HepG2 (cell line): ENCODE measurements at regions not wholly inside any gene's neighbourhood (a gene's known extent, or its start where the extent isn't known, plus 50 kb on each side); places are given as distances from the start of the nearest gene placed in this dataset.

Experiments used
- ATAC-seq: fragments of 200-7000 bp; cut with Tn5 transposase; 3 replicates; pipeline ENCODE4 v1.9.1; 2020; ENCODE audit warnings: mild to moderate bottlenecking, moderate library complexity
- BruUV-seq: library from RNA; stranded (reverse); fragments of 400-500 nt; replicated peaks from 2 replicates; lab custom pipeline; 2021; lab: Mats Ljungman, UMichigan
- CTCF ChIA-PET: fragments of 300-600 bp; formaldehyde crosslinking; extraction: SDS; loops from one replicate; lab custom pipeline; 2021; ENCODE audit warnings: low total read pairs, inconsistent platforms, low intra/inter-chr PET ratio; lab: Yijun Ruan, JAX
- POLR2A ChIA-PET: fragments of 350-600 bp; sonication (Branson Sonifier 250); formaldehyde crosslinking; loops from one replicate; lab custom pipeline; 2020; ENCODE audit warnings: antibody characterized with exemption, inconsistent platforms; lab: Yijun Ruan, JAX
- DNase-seq: peaks from one replicate; pipeline ENCODE4 v3.0.0-alpha.2; 2015; ENCODE audit warnings: low spot score
- FAIRE-seq: peaks from 3 replicates; lab custom pipeline; 2011; peaks lifted over from hg19 to GRCh38; lab: Jason Lieb, UNC
- H2AFZ ChIP-seq: one replicate; pipeline ENCODE4 v1.6.1; 2011; ENCODE audit warnings: low read length, inconsistent platforms
- H3K27ac ChIP-seq: fragments of 300-600 bp; 3 replicates; pipeline ENCODE4 v1.8.0; 2011; ENCODE audit warnings: mixed run types, mild to moderate bottlenecking, mixed read lengths, low read length, inconsistent platforms; ENCODE audit not compliant: insufficient read depth; ENCODE audit errors: extremely low read length
- H3K27me3 ChIP-seq, 2 experiments: fragments of 200-600 bp in 1 of 2; 2 replicates in 1 of 2; 3 replicates in 1 of 2; pipeline versions ENCODE4 v1.6.0 to v1.8.0; 2011; ENCODE audit warnings: low read length in 2 of 2, mild to moderate bottlenecking in 2 of 2, moderate library complexity in 2 of 2, inconsistent platforms in 1 of 2; ENCODE audit not compliant: insufficient read depth in 2 of 2, control insufficient read depth in 1 of 2
- H3K36me3 ChIP-seq, 2 experiments: fragments of 200-600 bp in 1 of 2; replicated peaks in 1 of 2; 2 replicates in 1 of 2; 3 replicates in 1 of 2; pipeline versions ENCODE4 v1.5.1 to v1.8.0; 2011; ENCODE audit warnings: low read length in 2 of 2, inconsistent platforms in 1 of 2; ENCODE audit not compliant: insufficient read depth in 2 of 2, control insufficient read depth in 1 of 2
- H3K4me1 ChIP-seq: 2 replicates; pipeline ENCODE4 v1.5.1; 2012; ENCODE audit warnings: low read length, inconsistent platforms; ENCODE audit not compliant: insufficient read depth
- H3K4me2 ChIP-seq: 2 replicates; pipeline ENCODE4 v1.6.0; 2011; ENCODE audit warnings: low read depth, low read length, inconsistent platforms
- H3K4me3 ChIP-seq, 3 experiments: fragments of 200-600 bp in 1 of 3; sonication (generic), shearing (Covaris generic) in 1 of 3; replicated peaks in 1 of 3; 2 replicates each; pipeline ENCODE4 v1.5.1; 2011 to 2016; ENCODE audit warnings: low read length in 3 of 3, inconsistent platforms in 2 of 3, low read depth in 2 of 3, mild to moderate bottlenecking in 2 of 3, control low read depth in 1 of 3, mixed read lengths in 1 of 3; ENCODE audit not compliant: insufficient read depth in 1 of 3
- H3K79me2 ChIP-seq: one replicate; pipeline ENCODE4 v1.6.1; 2011; ENCODE audit warnings: low read length, inconsistent platforms; ENCODE audit not compliant: insufficient read depth
- H3K9ac ChIP-seq: 2 replicates; pipeline ENCODE4 v1.6.0; 2011; ENCODE audit warnings: mild to moderate bottlenecking, low read depth, low read length, inconsistent platforms; ENCODE audit not compliant: insufficient read depth
- H3K9me3 ChIP-seq: 2 replicates; pipeline ENCODE4 v1.5.1; 2012; ENCODE audit warnings: mild to moderate bottlenecking, low read length
- H4K20me1 ChIP-seq: 2 replicates; pipeline ENCODE4 v1.6.0; 2011; ENCODE audit warnings: inconsistent platforms, mild to moderate bottlenecking, low read length, moderate library complexity; ENCODE audit not compliant: insufficient read depth
- AFF4 ChIP-seq: sonication (generic); formaldehyde crosslinking; IDR thresholded peaks from 2 replicates; pipeline ENCODE4 v1.4.0; 2020; ENCODE audit warnings: missing genetic modification reagents
- FOXK2 ChIP-seq: fragments of 450-650 bp; IDR thresholded peaks from 2 replicates; pipeline ENCODE4 v1.6.1; 2016
- FOXP1 ChIP-seq, 2 experiments: fragments of 450-650 bp in 1 of 2; IDR thresholded peaks; 2 replicates each; pipeline ENCODE4 v1.6.1; 2017 to 2018; ENCODE audit warnings: antibody characterized with exemption in 1 of 2
- NRL ChIP-seq: sonication (generic); formaldehyde crosslinking; IDR thresholded peaks from 2 replicates; pipeline ENCODE4 v1.5.0; 2020; ENCODE audit warnings: missing genetic modification reagents, mild to moderate bottlenecking, moderate library complexity, borderline replicate concordance
- PTBP1 ChIP-seq: fragments of 200-400 bp; formaldehyde crosslinking; IDR thresholded peaks from 2 replicates; pipeline ENCODE4 v1.6.1; 2018; ENCODE audit warnings: low read length, low read depth; ENCODE audit not compliant: poor library complexity, severe bottlenecking
- SCMH1 ChIP-seq: sonication (generic); formaldehyde crosslinking; IDR thresholded peaks from 2 replicates; pipeline ENCODE4 v1.9.0; 2021; ENCODE audit warnings: missing genetic modification reagents, mild to moderate bottlenecking, borderline replicate concordance
- TBX2 ChIP-seq: sonication (generic); formaldehyde crosslinking; IDR thresholded peaks from 2 replicates; pipeline ENCODE4 v1.5.0; 2020; ENCODE audit warnings: missing genetic modification reagents, mild to moderate bottlenecking, borderline replicate concordance
- UBTF ChIP-seq: sonication (generic); formaldehyde crosslinking; IDR thresholded peaks from 2 replicates; pipeline ENCODE4 v1.4.0; 2020; ENCODE audit warnings: mild to moderate bottlenecking, missing genetic modification reagents
- ZNF414 ChIP-seq: sonication (generic); formaldehyde crosslinking; IDR thresholded peaks from 2 replicates; pipeline ENCODE4 v1.5.0; 2020; ENCODE audit warnings: missing genetic modification reagents
- ZNF572 ChIP-seq: sonication (generic); formaldehyde crosslinking; IDR thresholded peaks from 2 replicates; pipeline ENCODE4 v1.5.1; 2020; ENCODE audit warnings: mild to moderate bottlenecking, missing genetic modification reagents
- WGBS: methylation state at CpG from one replicate; pipeline ENCODE4 v1.1.6; 2017; ENCODE audit warnings: low lambda C conversion rate; 5-methylcytosine and 5-hydroxymethylcytosine counted together
- in situ Hi-C: cut with HindIII; loops from 2 replicates; pipeline ENCODE4 v1.10.0; 2017; ENCODE audit warnings: low pct_unique_long_range_greater_than_20kb; ENCODE audit not compliant: extremely low pct_ligation_motif_present
- intact Hi-C: fragments of 100-400 bp; cut with micrococcal nuclease; formaldehyde crosslinking; loops from one replicate; pipeline ENCODE4 v1.10.0; 2022; ENCODE audit not compliant: unreplicated experiment

GRCh38 chr4:140305053-140305452 is 68.4 kb upstream of the SCOC start:
- intact Hi-C loops, result no loop called here
- in situ Hi-C loops, result no loop called here
- ChIA-PET POLR2A (no interaction called here), CTCF (no interaction called here)
- no peak for DNase-seq
- Histone ChIP-seq H3K4me2 (no peak overlapping the region), H4K20me1 (no peaks in the 10 kb centered on the region), H3K9ac (no peak overlapping the region), H3K9me3 (no peaks in the 10 kb centered on the region)
- WGBS, result 0% methylated on average over 3 of the region's 3 CpGs
- no TSS peak for BruUV-seq
- TF ChIP-seq NRL (CRISPR knock-in tag) (no peak), UBTF (CRISPR knock-in tag) (no peak), FOXK2 (no peak), ZNF572 (CRISPR knock-in tag) (no peak), ZNF414 (CRISPR knock-in tag) (no peak), FOXP1 (IDR thresholded peaks at IDR 0.05) (no peak), FOXP1 (CRISPR knock-in tag; IDR thresholded peaks at IDR 0.05) (no peak), SCMH1 (CRISPR knock-in tag) (no peak), PTBP1 (no peak), AFF4 (CRISPR knock-in tag) (no peak), TBX2 (CRISPR knock-in tag) (no peak)
- TF ChIP-seq, all 625 proteins: peak for 0
- Histone ChIP-seq H3K4me3 (no peak overlapping the region), H3K27ac (no peak overlapping the region), H3K36me3 (no peaks in the 10 kb centered on the region), H3K4me1 (no peaks in the 10 kb centered on the region), H3K27me3 (no peaks in the 10 kb centered on the region; a peak in 1 of 5 replicates), H2AFZ (no peak overlapping the region), H3K79me2 (no peaks in the 10 kb centered on the region)
- no peak for FAIRE-seq
- no peak for ATAC-seq
